Right lobe of liver (tissue), 4 donors: ENCODE measurements at regions not wholly inside any gene's neighbourhood (a gene's known extent, or its start where the extent isn't known, plus 50 kb on each side); places are given as distances from the start of the nearest gene placed in this dataset.

ENCODE experiments used
- POLR2A ChIP-seq: fragments of 450-650 bp; IDR thresholded peaks from one replicate; pipeline ENCODE4 v1.6.1; 2017; ENCODE audit warnings: antibody characterized with exemption, mild to moderate bottlenecking
- TF ChIP-seq, protein P1 (sequence below), 4 donors: fragments of 200-600 bp in 3 of 4; fragments of 450-650 bp in 1 of 4; IDR thresholded peaks; one replicate each; pipeline versions ENCODE4 v1.5.1 to v1.8.0; 2016 to 2022; ENCODE audit warnings: antibody characterized with exemption in 4 of 4, mild to moderate bottlenecking in 2 of 4
- donor health status: DM: no; HTN: no; CAD: no.
- donor health status: DM: no; HTN: no; CAD: no.
- donor health status: DM: no; HTN: yes; CAD: no.

GRCh38 chr13:109481040-109481439 lies 305.3 kb downstream of the IRS2 start:
- TF ChIP-seq, protein P1, sequence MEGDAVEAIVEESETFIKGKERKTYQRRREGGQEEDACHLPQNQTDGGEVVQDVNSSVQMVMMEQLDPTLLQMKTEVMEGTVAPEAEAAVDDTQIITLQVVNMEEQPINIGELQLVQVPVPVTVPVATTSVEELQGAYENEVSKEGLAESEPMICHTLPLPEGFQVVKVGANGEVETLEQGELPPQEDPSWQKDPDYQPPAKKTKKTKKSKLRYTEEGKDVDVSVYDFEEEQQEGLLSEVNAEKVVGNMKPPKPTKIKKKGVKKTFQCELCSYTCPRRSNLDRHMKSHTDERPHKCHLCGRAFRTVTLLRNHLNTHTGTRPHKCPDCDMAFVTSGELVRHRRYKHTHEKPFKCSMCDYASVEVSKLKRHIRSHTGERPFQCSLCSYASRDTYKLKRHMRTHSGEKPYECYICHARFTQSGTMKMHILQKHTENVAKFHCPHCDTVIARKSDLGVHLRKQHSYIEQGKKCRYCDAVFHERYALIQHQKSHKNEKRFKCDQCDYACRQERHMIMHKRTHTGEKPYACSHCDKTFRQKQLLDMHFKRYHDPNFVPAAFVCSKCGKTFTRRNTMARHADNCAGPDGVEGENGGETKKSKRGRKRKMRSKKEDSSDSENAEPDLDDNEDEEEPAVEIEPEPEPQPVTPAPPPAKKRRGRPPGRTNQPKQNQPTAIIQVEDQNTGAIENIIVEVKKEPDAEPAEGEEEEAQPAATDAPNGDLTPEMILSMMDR (IDR thresholded peaks at IDR 0.05): no peak
- no peak for TF ChIP-seq POLR2A
